Esophagus squamous epithelium (tissue), 4 donors: ENCODE measurements at regions not wholly inside any gene's neighbourhood (a gene's known extent, or its start where the extent isn't known, plus 50 kb on each side); places are given as distances from the start of the nearest gene placed in this dataset.

Source experiments
- CTCF ChIP-seq, 6 experiments: fragments of 450-650 bp in 4 of 6; fragments of 200-600 bp in 2 of 6; sonication (generic) in 2 of 6; IDR thresholded peaks; one replicate each; pipeline ENCODE4 v1.5.1; 2016 to 2019; ENCODE audit warnings: antibody characterized with exemption in 6 of 6, mild to moderate bottlenecking in 4 of 6, moderate library complexity in 4 of 6
- POLR2A ChIP-seq, 4 donors: fragments of 450-650 bp; IDR thresholded peaks; one replicate each; pipeline ENCODE4 v1.6.1; 2017; ENCODE audit warnings: antibody characterized with exemption in 4 of 4, mild to moderate bottlenecking in 4 of 4, moderate library complexity in 3 of 4

- no peak for TF ChIP-seq POLR2A (IDR thresholded peaks at IDR 0.05)
- TF ChIP-seq CTCF (IDR thresholded peaks at IDR 0.05), result no peak
These were observed 112.7 kb upstream of the C3orf80 start for GRCh38 chr3:160112481-160112880.
